H9 (cell line): ENCODE measurements at regions not wholly inside any gene's neighbourhood (a gene's known extent, or its start where the extent isn't known, plus 50 kb on each side); places are given as distances from the start of the nearest gene placed in this dataset.

ENCODE experiments used
- DNase-seq: peaks from one replicate; pipeline ENCODE4 v3.0.0-alpha.2; 2017
- H2AFZ ChIP-seq: one replicate; pipeline ENCODE4 v1.6.1; 2013; ENCODE audit warnings: mild to moderate bottlenecking, low read length, control low read depth, moderate library complexity
- H2AK5ac ChIP-seq: 2 replicates; pipeline ENCODE4 v1.6.1; 2013; ENCODE audit warnings: low read length, control low read depth, mixed read lengths; ENCODE audit not compliant: insufficient read length
- H2BK120ac ChIP-seq: one replicate; pipeline ENCODE4 v1.6.1; 2013; ENCODE audit warnings: low read depth, mild to moderate bottlenecking, low read length, control low read depth, inconsistent platforms; ENCODE audit not compliant: poor library complexity, severe bottlenecking
- H2BK12ac ChIP-seq: 2 replicates; pipeline ENCODE4 v1.6.1; 2013; ENCODE audit warnings: low read length, control low read depth, mixed read lengths, low read depth; ENCODE audit not compliant: insufficient read length
- H2BK15ac ChIP-seq: 2 replicates; pipeline ENCODE4 v1.6.1; 2013; ENCODE audit warnings: low read depth, low read length, control low read depth
- H2BK20ac ChIP-seq: one replicate; pipeline ENCODE4 v1.6.1; 2013; ENCODE audit warnings: low read depth, mild to moderate bottlenecking, low read length, control low read depth, inconsistent platforms; ENCODE audit not compliant: poor library complexity, severe bottlenecking
- H2BK5ac ChIP-seq: 2 replicates; pipeline ENCODE4 v1.6.1; 2013; ENCODE audit warnings: low read length, control low read depth, mixed read lengths; ENCODE audit not compliant: insufficient read length
- H3K14ac ChIP-seq: 2 replicates; pipeline ENCODE4 v1.6.1; 2013; ENCODE audit warnings: low read length, control low read depth; ENCODE audit not compliant: insufficient read depth
- H3K18ac ChIP-seq: 2 replicates; pipeline ENCODE4 v1.6.1; 2013; ENCODE audit warnings: low read depth, mild to moderate bottlenecking, mixed read lengths, low read length, control low read depth; ENCODE audit not compliant: insufficient read length
- H3K23ac ChIP-seq: 2 replicates; pipeline ENCODE4 v1.6.1; 2013; ENCODE audit warnings: low read length, control low read depth, mixed read lengths, low read depth; ENCODE audit not compliant: insufficient read length
- H3K23me2 ChIP-seq: 2 replicates; pipeline ENCODE4 v1.6.1; 2013; ENCODE audit warnings: low read depth, mild to moderate bottlenecking, mixed read lengths, low read length, control low read depth; ENCODE audit not compliant: insufficient read length, poor library complexity, severe bottlenecking
- H3K27ac ChIP-seq: 2 replicates; pipeline ENCODE4 v1.5.1; 2013; ENCODE audit warnings: low read length, control low read depth, mixed read lengths, low read depth; ENCODE audit not compliant: insufficient read length
- H3K27me3 ChIP-seq: 2 replicates; pipeline ENCODE4 v1.6.1; 2013; ENCODE audit warnings: low read length, control low read depth, inconsistent platforms; ENCODE audit not compliant: insufficient read depth
- H3K4ac ChIP-seq: 2 replicates; pipeline ENCODE4 v1.6.1; 2013; ENCODE audit warnings: low read depth, mild to moderate bottlenecking, control low read depth, inconsistent platforms, low read length, moderate library complexity
- H3K4me1 ChIP-seq: 2 replicates; pipeline ENCODE4 v1.6.1; 2013; ENCODE audit warnings: low read length, control low read depth, inconsistent platforms; ENCODE audit not compliant: insufficient read depth
- H3K4me2 ChIP-seq: 2 replicates; pipeline ENCODE4 v1.6.1; 2013; ENCODE audit warnings: low read length, control low read depth, mixed read lengths; ENCODE audit not compliant: insufficient read length, insufficient read depth
- H3K56ac ChIP-seq: 2 replicates; pipeline ENCODE4 v1.6.1; 2013; ENCODE audit warnings: low read depth, mild to moderate bottlenecking, mixed read lengths, low read length, control low read depth; ENCODE audit not compliant: insufficient read length
- H3K79me1 ChIP-seq: 2 replicates; pipeline ENCODE4 v1.6.1; 2013; ENCODE audit warnings: low read depth, mild to moderate bottlenecking, moderate library complexity, low read length, control low read depth, inconsistent platforms; ENCODE audit not compliant: insufficient read depth, poor library complexity, severe bottlenecking
- H3K79me2 ChIP-seq: 2 replicates; pipeline ENCODE4 v1.6.1; 2013; ENCODE audit warnings: low read length, control low read depth, inconsistent platforms; ENCODE audit not compliant: insufficient read depth
- H3K9ac ChIP-seq: 2 replicates; pipeline ENCODE4 v1.6.1; 2013; ENCODE audit warnings: low read length, control low read depth, mixed read lengths; ENCODE audit not compliant: insufficient read length; ENCODE audit errors: extremely low read depth
- H3K9me3 ChIP-seq: one replicate; pipeline ENCODE4 v1.6.1; 2013; ENCODE audit warnings: low read depth, low read length, inconsistent platforms; ENCODE audit not compliant: control insufficient read depth
- H3T11ph ChIP-seq: one replicate; pipeline ENCODE4 v1.6.1; 2013; ENCODE audit warnings: mild to moderate bottlenecking, low read length, control low read depth, inconsistent platforms
- H4K20me1 ChIP-seq: one replicate; pipeline ENCODE4 v1.6.1; 2013; ENCODE audit not compliant: control insufficient read depth, insufficient read length, insufficient read depth
- H4K5ac ChIP-seq: 2 replicates; pipeline ENCODE4 v1.6.1; 2013; ENCODE audit warnings: low read depth, mild to moderate bottlenecking, mixed read lengths, low read length, control low read depth; ENCODE audit not compliant: insufficient read length
- H4K8ac ChIP-seq: replicated peaks from 2 replicates; pipeline ENCODE4 v1.6.1; 2013; ENCODE audit warnings: low read length, control low read depth, mixed read lengths, low read depth; ENCODE audit not compliant: insufficient read length
- H4K91ac ChIP-seq: 2 replicates; pipeline ENCODE4 v1.6.1; 2013; ENCODE audit warnings: low read depth, mild to moderate bottlenecking, moderate library complexity, mixed read lengths, low read length, control low read depth; ENCODE audit not compliant: insufficient read length
- H3K27ac Mint-ChIP-seq, 3 experiments: 2 replicates in 2 of 3; 3 replicates in 1 of 3; pipeline ENCODE4 v1.8.0; 2020 to 2021; ENCODE audit warnings: mixed read lengths in 3 of 3, mild to moderate bottlenecking in 1 of 3, moderate library complexity in 1 of 3
- H3K27me3 Mint-ChIP-seq: 2 replicates; pipeline ENCODE4 v1.8.0; 2021; ENCODE audit warnings: low read depth, mild to moderate bottlenecking, moderate library complexity, mixed read lengths
- H3K36me3 Mint-ChIP-seq, 3 experiments: 2 replicates in 2 of 3; 3 replicates in 1 of 3; pipeline ENCODE4 v1.8.0; 2020 to 2021; ENCODE audit warnings: low read depth in 3 of 3, mixed read lengths in 3 of 3; ENCODE audit not compliant: insufficient read depth in 1 of 3
- H3K4me1 Mint-ChIP-seq, 2 experiments: 2 replicates each; pipeline ENCODE4 v1.8.0; 2020; ENCODE audit warnings: mixed read lengths in 2 of 2
- H3K4me3 Mint-ChIP-seq, 2 experiments: 2 replicates in 1 of 2; 3 replicates in 1 of 2; pipeline ENCODE4 v1.8.0; 2020 to 2021; ENCODE audit warnings: mild to moderate bottlenecking in 2 of 2, mixed read lengths in 2 of 2, moderate library complexity in 1 of 2
- H3K9me3 Mint-ChIP-seq, 2 experiments: 2 replicates in 1 of 2; 3 replicates in 1 of 2; pipeline ENCODE4 v1.8.0; 2020; ENCODE audit warnings: mild to moderate bottlenecking in 2 of 2, mixed read lengths in 2 of 2, moderate library complexity in 1 of 2
- CTCF ChIP-seq: fragments of 200-600 bp; sonication (generic); conservative IDR thresholded peaks from 3 replicates; pipeline ENCODE4 v1.8.0; 2021; ENCODE audit warnings: antibody characterized with exemption, mild to moderate bottlenecking
- WGBS: extraction: QIAGEN DNeasy Blood & Tissue Kit; methylation state at CpG from one replicate; pipeline ENCODE4 v1.1.7; 2013; ENCODE audit warnings: missing lambda C conversion rate, low lambda C conversion rate, mixed read lengths; ENCODE audit not compliant: insufficient read length; ENCODE audit errors: extremely low coverage; 5-methylcytosine and 5-hydroxymethylcytosine counted together

DNA sequence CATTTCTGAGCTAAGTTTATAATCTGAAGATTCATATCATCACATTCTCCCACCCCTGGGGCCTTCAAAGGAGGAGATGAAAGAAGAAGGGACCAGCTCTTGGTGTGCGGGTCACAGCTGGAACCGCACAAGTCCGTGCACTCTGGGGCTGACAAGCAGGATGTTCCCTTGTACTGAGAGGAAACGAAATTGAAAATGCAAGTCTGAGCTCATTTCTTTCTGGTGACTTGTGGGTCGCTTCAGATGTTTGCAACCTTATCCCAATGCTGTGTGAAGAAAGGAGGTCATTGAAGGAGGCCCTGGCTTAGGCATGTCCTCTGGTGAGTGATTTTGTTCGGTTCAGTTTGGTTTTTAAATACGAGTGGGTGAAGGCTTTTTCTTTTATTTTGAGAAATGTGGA, 59.6 kb downstream of the C9orf152 start:
- H4K5ac ChIP-seq: no peak overlapping the region
- WGBS: no CpG with 5 or more reads among the region's 7 CpGs
- H3K79me1 ChIP-seq: peaks cover 3% of the 10 kb centered on the region
- H3K23ac ChIP-seq: no peak overlapping the region
- H3K9me3 ChIP-seq: no peaks in the 10 kb centered on the region
- no peak overlapping the region for H3K4me3 Mint-ChIP-seq
- H3K18ac ChIP-seq: no peak overlapping the region
- H2BK5ac ChIP-seq: no peak overlapping the region
- no peak overlapping the region for H3K14ac ChIP-seq
- H3K4me2 ChIP-seq: no peak overlapping the region
- H3K27ac ChIP-seq: no peak overlapping the region
- no peak overlapping the region for H3K4ac ChIP-seq
- no peak overlapping the region for H2AFZ ChIP-seq
- peaks cover 3 to 5% of the 10 kb centered on the region in 2 experiments; a peak in 2 of 4 replicates for H3K4me1 Mint-ChIP-seq
- no peak overlapping the region for H4K91ac ChIP-seq
- no peak overlapping the region for H2BK12ac ChIP-seq
- no peak overlapping the region for H2AK5ac ChIP-seq
- TF ChIP-seq CTCF: no peak
- peak overlapping the region in 1 of 3 experiments; percentile 23; a peak in 1 of 7 replicates for H3K27ac Mint-ChIP-seq
- no peaks in the 10 kb centered on the region for H4K20me1 ChIP-seq
- H2BK20ac ChIP-seq: no peak overlapping the region
- no peak overlapping the region for H2BK15ac ChIP-seq
- H4K8ac ChIP-seq: no peak overlapping the region
- H3K79me2 ChIP-seq: peaks cover 2% of the 10 kb centered on the region; the same call in 1 of the 2 replicates
- H3K56ac ChIP-seq: no peak overlapping the region
- H3K9me3 Mint-ChIP-seq: peaks cover 5 to 7% of the 10 kb centered on the region in 2 experiments; a peak in 3 of 5 replicates
- peaks cover 12 to 21% (median 12%) of the 10 kb centered on the region in 3 experiments for H3K36me3 Mint-ChIP-seq
- H2BK120ac ChIP-seq: no peak overlapping the region
- no peaks in the 10 kb centered on the region for H3K27me3 ChIP-seq
- H3K23me2 ChIP-seq: no peaks in the 10 kb centered on the region
- H3K4me1 ChIP-seq: no peaks in the 10 kb centered on the region; the same call in 1 of the 2 replicates
- no peaks in the 10 kb centered on the region for H3K27me3 Mint-ChIP-seq
- H3K9ac ChIP-seq: no peak overlapping the region
- no peak for DNase-seq
- no peak overlapping the region for H3T11ph ChIP-seq
